ENCODE measurements at regions not wholly inside any gene's neighbourhood (a gene's known extent, or its start where the extent isn't known, plus 50 kb on each side); places are given as distances from the start of the nearest gene placed in this dataset.

DNA sequence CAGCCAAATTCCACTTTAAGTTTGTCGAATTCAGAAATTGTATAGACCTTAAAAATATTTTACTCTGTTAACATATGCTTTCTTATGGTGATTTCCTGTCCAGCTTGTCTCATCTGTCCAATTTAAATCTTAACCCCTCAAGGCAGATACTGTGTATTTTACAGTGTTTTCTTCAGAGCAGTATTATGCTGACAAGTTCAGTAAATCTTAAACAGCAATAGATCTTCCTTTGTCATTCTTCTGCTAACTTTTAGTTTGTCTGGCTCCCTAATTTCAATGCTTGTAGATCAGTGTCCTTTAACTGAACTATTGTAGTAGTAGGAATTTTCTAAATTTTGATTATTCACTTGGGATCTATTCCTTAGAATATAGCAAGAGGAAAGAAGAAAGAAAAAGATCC is 52.8 kb upstream of the MEIS1 start:
- DNase-seq = no peak

DNA sequence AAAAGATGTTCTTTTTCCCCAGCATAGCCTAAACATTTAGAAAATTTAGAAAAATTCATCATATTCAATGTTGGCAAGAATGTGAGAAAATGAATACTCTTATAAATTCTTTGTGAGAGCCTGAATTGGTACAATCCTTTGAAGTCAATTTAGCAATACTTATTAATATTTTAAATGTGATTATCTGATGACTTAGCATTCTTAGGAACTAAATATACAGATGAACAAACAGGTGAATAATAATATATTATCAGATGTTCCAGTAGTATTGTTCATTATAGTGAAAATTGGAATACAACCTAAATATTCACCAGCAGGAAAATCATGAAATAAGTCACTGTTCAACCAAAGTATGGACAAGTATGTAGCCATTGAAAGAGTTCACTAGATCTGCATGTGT is 55.5 kb upstream of the MEIS1 start:
- DNase-seq = no peak

DNA sequence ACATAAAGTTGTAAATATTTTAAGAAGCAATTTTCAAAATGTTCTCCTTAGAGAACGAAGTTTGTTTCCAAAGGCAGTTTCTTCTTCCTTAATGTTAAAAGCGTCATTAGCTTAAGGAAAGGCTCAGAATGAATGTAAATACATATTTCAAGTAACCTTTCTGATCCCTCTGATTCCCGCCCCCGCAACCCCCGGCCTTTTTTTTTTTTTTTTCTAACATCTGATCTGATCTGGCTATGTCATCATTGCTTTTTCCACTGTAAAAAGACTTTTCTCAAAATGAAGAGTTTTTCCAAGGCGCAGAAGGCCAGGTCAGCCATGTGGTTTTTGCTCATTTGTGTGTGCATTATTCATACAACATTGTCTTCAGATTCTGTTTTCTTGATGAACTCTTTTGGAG is 57.1 kb upstream of the MEIS1 start:
- DNase-seq = no peak

DNA sequence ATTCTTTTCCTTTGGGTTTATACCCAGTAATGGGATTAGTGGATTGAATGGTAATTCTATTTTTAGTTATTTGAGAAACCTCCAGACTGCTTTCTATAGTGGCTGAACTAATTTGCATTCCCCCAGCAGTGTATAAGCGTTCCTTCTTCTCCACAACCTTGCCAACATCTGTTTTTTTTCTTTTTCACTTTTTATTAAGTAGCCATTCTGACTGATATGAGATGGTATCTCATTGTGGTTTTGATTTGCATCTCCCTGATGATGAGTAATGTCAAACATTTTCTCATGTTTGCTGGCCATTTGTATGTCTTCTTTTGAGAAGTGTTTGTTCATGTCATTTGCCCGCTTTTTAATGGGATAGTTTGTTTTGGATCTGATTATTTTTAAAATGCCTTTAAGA is 64.1 kb upstream of the MEIS1 start:
- no peak for DNase-seq

DNA sequence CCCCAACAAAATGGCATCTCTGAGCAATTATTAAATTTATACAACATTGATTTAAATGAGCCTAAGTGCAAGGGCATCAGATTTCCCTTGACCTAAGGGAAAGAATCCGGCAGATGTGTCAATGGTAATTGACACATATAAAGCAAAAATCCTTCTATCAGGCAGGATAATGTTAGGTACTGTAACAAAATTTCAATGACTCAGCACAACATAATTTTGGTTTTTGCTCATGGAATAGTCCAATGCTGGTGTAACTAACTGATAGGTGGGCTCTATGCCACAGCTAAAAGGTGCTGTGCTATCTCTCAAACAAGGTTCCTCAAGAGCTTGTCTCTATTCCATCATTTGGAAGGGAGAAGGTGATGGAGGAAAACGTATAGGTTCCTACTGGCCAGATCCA is 68.3 kb upstream of the MEIS1 start:
- no peak for DNase-seq

DNA sequence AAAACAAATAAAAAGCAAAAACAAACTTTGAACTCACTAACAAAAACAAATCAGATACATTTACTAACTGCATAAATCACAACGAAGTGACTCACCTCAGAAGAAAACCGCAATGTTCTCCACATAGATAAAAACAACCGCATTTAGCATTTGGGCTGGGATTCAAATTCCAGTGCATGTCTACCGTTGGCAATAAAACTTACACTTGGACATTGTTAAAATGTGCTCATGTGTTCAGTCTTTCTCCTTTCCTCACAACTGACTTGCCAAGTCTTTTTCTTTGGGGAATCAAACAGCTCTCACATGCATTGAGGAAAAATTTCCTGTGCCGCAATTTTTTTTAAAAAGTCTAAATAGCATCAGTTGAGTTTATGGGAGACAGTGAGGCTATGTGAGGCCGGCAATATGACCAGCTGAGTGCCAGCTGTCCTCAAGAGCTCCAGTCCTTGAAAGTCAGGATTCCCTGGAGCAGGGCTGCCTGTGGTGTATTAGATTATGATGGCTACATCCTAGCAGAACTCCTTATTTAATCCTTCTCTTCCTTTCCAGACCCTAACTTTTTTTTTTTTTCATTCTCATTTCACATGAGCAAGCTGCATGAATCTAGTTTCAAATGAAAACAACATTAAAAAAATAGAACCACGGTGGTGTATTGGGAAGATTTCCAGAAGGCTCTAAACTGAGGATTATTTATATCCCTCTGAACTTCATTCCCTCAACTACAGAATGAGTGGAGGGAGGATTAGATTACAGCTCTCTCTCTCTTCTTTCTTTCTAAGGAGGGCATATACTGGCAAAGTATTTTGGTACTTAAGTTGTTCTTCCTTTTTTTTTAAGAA is 70.2 kb upstream of the MEIS1 start:
- no peak for DNase-seq

DNA sequence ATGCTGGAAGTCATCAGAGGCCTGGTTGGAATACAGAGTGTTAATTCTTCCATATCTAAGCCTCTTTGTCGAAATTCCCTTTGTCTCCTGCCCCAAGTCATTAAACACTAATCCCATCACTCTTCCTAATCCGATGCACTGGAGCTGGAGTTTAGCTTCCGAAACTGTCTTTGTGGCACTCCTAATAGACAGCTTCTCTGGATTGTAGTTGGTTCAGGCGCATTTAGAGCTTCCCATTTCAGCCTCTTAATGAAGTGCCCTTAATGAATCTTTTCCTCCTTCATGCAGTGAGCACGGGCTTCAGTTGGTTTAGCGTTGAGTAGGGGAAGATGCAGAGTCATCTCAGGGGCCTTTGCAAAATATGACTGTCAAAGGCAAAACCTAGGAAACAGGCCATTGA is 72.2 kb upstream of the MEIS1 start:
- DNase-seq = no peak

DNA sequence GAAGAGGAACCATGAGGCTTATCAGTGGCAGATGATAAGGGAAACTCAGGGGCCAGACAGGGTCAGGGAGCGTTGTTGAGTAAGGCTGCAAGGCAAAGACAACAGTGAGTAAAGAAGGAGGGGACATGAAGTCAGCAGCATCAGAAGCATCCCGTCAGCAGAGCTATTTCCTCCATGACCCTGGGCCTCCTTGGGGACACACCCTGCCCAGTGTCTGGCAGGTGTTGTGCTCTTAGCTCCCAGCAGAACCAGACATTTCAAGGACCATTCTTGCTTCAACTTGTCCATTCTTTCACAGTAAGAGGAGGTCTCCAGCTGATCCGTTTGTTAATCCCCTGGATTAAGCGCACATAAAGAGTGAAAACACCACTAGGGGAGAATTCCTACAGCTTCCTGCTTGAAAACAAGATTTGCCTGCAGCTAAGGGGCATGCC is 88.7 kb upstream of the MEIS1 start:
- DNase-seq = no peak

DNA sequence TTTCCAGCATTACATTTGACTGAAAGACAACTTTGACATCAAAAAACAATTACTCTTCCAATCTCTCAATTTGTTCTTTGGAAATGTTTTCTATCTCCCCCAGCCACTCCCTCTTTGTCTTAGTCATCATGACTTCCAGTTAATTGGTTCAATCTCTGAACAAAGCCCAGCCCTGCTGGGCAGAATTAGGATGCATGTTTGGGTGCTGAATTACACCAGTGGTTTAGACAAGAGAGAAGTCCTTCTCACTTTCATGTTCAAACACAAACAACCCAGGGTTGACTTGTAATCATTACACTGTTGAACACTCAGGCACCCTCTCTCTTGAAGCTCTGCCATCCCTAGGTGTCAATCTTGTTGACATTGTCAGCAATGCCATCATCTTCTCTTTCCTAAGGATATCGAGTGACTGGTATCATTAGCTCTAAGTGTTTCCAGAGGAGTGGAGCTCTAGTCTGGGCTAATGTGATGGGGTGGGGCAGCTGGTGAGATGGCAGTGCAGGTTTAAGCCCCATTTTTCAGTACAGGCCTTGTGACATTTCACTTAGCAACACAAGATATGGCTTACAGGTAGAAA is 90.8 kb upstream of the MEIS1 start:
- DNase-seq = no peak

DNA sequence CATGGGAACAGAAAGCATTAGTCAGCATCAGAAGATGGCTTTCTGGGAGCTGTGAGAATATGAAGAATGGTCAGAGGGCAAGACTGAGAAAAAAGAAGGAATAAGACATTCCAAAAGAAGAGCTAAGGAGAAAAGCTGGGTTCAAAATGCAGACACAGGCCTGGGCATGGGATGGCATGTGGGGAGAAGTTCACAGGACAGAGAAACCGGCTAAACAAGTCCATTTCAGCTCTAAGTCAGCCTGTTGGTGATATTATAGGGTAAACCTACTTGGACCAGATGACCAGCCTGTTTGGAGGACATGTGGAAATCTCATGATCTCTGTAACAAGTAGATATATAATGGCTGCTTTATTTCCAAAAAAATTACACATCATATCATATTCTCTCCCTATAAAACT is 91.7 kb upstream of the MEIS1 start:
- DNase-seq = no peak

DNA sequence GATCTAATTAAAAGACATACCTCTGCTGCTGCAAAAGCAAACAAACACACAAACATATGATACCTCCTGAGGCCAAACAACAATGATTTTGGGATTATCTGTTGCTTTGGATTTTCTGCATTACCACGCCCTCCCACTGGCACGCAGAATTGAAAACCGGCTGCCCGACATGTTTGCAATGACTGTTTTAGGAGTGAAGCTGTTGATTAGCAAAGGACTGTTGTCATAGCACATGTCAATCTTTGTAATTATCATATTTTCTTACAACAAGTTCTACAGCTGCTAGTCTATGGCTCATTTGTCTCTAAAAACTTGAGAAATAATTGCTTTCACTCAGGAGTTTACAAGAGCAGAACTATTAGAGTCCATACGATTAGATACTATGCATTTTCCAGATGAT is 94.4 kb upstream of the MEIS1 start:
- DNase-seq = no peak

DNA sequence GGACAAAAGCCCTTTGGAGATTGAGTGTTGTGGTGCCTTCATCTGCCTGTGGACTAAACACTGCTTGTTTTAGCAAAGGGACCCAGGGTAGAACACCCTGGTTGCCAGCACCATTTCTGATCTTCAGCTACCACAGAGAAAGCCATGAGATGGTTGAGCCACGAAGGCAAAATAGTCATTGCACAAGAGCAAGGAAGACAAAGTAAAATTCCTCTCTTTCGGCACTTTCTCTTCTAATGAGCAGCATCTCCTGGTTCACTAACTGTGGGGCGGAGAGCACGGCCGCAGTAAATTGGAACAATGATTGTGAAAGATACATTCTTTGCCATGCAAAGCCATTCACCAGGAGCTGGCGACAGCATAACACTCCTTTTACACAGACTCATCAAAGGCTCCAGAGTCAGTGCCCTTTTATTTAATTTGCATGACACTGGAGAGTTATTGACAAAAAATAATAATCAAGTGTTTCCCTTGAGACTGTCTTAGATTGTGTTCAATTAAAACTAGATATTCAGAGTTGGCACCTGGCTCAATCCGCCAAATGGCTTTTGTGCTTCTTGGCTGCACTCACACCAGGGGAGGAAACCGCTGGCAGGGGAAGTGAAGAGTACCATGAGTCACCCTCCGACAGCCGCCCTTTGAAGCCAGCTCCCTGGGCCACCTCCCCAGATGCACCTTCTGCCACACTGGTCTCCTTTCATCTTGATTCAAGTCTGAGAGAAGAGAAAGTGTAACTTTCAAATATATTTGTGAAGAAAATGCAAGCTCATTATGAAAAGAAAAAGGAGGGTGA is 100.5 kb upstream of the MEIS1 start:
- no peak for DNase-seq

DNA sequence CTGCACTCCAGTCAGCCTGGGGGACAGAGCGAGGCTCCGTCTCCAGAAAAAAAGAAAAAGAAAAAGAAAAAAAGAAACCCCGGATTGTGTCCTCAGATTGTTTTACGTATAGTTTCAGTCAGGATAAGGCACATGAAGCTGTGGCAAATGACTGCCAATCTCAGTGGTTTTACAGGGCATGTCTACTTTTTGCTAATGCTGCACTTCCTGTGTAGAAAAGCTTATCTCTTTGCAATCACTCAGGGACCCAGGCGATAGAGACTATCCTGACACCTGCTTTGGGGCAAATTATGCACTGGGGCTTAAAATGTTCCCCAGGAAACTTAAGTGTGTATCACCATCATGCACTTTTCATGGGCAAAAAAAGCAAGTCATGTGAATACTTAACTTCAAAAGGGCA is 103.7 kb upstream of the MEIS1 start:
- no peak for DNase-seq

DNA sequence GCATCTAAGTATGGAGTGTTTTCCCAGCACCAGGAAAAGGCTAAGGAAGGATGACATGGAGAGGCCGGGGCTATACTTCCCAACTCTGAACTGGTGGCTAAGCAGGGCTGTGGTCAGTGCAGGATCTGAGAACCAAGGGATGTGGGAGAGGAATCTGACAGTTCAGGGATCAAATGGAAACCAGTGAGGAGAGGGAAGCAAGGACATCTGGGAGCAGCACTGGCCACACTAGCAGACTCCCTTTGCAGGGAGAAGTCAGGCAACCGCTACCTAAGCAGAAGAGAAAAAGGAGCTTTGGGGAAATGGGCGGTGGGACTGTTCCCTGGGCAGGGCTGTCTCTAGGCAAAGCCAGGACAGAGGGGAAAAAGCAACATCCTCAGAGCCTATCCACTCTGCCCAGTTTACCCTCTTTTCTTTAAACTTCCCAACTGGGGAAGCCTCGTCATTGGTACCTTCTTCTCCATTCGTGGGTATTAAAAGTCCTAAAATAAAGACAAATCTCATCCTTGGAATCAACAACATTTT is 105.8 kb upstream of the MEIS1 start:
- DNase-seq = no peak

DNA sequence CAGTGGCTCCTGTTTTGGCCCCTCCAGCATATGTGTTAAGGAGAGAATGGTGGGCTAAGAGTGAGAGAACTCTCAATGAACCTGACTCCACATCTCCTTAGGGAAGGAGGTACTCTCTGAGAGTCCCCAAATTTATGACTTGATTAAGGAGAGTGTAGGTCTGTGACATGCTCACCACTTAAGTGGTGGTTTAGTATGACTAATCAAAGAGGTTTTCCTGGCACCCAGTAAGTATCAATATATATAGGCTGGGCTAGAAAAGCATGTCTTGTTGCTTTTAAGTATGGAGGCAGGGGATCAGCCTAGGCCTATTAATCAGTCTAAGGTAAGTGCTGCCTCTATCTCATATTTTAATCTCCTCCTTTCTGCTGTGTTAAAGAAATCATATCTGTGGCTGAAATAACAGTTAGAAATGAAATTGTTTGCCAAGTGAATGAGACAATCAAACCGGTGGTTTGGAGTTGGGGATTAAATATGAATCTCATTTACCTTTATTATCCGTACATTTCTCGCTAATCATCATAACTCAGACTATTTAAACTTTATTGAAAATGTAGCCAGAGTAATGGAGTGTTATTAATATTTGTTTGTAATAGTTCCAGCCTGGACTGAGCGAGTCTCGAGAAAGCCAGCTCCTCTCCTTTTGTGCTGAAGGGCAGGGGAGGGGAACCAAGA is 107.7 kb upstream of the MEIS1 start:
- DNase-seq = no peak

DNA sequence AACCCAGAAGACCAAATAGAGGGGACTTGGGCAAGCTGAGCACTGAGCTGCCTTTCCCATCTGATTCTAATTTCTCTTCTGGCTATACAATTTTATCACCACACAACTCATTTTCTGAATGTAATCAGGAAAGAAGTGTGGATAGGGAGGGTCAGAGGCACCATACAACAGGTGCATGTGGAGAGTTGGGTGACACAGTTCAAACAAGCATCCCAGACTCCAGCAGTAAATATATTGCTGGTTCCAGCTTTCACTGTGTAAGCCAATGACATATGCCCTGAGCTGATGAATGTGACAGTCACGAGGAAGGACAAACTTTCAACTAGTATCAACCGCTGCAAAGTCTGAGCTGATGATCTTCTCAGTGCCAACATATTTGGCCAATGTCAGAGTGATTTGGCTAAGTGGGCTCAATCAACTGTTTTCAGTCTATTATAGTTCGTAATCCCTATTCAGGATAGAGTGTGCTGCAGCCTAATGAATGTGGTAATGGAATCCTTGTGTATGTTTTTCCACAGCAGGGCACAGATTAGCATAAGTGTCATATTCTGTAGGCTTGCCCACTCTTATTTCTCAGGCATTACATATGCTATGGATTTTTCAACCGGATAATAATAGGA is 109.9 kb upstream of the MEIS1 start:
- no peak for DNase-seq

DNA sequence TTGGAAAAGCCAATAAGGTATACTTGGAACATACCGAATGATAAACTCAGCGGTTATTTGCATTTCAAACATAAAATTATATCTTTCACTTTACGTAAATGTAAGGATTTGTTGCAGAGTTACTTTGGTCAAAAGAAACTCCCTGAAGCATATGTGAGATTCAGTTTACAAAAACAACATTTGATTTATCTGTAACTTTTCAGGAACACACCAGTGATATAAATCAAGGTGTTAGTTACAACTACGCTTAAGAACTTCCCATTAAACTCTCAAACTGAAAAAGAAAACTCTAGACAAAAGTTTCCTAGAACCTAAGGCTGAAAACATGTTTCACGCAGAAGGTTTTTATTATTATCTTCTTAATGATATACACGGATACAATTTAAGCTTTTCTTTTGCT is 110.6 kb upstream of the MEIS1 start:
- DNase-seq = no peak

DNA sequence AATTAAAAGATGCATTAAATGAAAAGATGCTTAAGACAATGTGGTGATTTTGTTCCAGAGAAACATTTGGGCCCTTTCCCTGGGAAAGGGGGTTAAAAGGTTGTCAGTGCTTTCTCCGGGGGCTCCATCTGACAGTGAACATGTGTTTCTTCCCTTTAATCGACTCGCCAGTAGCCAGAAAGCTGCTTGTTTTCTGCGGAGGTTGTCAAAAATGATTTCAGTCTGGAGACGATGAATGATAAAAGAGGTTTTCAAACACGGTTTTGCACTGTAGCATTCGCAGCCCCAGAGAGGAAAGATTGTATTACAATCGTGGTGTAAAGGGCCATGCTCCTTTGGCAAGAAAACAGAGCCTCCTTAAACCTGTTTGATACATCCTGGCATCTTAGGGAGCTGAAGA is 111.5 kb upstream of the MEIS1 start:
- DNase-seq = no peak

DNA sequence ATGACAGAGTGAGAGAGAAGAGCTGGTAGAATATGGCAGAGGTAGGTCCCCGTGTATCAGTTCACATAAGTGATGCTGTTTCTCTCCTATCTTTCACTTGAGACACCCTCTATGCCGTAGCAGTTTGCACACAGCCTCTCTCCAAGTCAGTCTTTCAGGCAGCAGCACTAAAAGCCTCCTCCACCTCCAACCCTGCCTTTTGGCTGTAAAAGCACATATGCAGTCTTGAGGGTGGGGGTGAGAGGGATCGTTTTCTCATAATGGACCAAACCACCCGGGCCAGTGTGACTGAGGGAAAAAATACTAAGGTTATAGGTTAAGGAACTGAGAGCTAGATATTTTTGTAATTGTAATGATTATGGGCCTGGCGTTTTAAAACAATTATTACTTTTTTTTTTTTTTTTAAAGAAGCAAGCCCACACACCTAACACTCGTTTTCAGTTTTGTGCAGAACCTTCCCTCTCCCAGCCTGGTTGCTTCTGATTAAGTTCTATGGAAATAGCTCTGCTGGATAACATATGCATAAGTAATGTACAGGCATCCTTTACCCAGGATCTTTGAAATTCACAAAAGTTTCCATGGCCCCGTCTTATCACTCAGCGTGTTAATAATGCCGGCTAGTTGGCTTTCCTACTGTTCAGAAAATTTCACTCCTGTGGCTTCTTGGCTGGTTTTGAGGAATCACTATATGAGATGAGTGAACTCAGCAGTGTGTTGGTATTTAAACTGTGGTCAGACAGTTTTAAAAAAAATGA is 112.2 kb upstream of the MEIS1 start:
- DNase-seq = no peak

DNA sequence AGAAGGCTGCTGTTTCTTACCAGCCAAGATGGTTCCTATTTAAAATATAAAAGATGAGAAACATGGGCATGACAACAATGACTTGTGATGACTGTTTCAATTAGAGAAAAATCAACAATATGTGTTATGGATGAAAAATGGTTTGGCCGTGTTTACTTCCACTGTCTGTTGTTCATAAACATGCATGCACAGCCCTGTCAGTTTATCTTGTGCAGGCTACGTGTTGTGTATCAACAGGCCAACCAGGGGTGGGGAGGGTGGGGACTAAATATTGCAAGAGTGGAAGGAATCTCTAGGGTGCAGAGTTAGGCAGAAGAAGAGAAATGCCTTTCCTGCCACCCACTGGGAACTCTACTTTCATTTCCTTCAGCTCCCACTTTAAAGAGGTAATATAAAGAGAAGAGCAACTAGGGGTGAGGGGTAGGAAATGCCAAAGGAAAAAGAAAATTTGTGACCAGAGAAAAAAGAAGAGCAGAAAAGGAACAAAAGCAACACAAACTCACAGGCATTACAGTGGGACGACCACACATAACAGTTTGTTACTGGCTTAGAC is 116.8 kb upstream of the MEIS1 start:
- DNase-seq = no peak

DNA sequence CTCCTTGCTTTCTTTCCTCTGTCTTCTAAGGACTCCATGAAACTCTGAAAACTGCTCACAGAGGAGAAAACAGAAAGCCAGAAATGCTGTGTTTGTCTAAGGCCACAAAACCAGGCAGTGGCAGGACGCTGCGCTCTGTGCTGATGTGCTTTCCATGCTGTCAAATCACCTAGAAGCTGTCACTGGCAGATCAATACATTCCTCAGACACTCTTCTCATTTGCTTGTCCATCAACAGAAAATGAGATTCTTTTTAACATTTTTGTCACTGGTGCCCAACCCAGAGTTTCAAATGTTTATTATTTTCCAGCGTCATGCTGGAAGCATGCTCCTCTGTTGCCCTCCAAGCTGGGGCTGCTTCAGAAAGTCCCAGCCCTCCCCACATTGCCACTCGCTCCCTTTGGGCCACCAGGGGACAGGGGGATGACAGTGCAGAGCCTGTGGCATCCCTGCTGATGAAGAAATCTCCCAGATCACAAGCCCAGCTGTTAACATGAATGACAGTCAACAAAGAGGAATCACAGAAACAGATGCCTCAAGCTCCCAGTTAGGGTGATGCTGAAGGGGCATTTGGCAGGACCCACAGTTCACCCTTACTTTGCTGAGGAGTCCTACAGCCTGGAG is 117.5 kb upstream of the MEIS1 start:
- DNase-seq = no peak
